BE2C (cell line): ENCODE measurements at regions not wholly inside any gene's neighbourhood (a gene's known extent, or its start where the extent isn't known, plus 50 kb on each side); places are given as distances from the start of the nearest gene placed in this dataset.
"Not testable (repeated sequence)": the region's sequence is repeated elsewhere in the genome, so short reads cannot be mapped to it uniquely, and the experiment has no call there.

Source experiments
- DNase-seq: peaks from one replicate; pipeline ENCODE4 v3.0.0-alpha.2; 2020
- H3K27me3 ChIP-seq: fragments of 250-450 bp; sonication (Bioruptor Pico); 2 replicates; pipeline ENCODE4 v1.5.1; 2020; ENCODE audit warnings: mild to moderate bottlenecking
- H3K36me3 ChIP-seq: fragments of 250-450 bp; sonication (Bioruptor Pico); 2 replicates; pipeline ENCODE4 v1.5.1; 2020; ENCODE audit warnings: mild to moderate bottlenecking
- H3K4me1 ChIP-seq: fragments of 250-450 bp; sonication (Bioruptor Pico); 2 replicates; pipeline ENCODE4 v1.5.1; 2020
- H3K4me3 ChIP-seq: 2 replicates; pipeline ENCODE4 v1.5.1; 2011; ENCODE audit warnings: low read depth, low read length
- H3K9me3 ChIP-seq: fragments of 250-450 bp; sonication (Bioruptor Pico); 2 replicates; pipeline ENCODE4 v1.5.1; 2020
- CTCF ChIP-seq: IDR thresholded peaks from 2 replicates; pipeline ENCODE4 v1.5.1; 2012; ENCODE audit warnings: mild to moderate bottlenecking, low read depth, low read length

GRCh38 chr6:78377056-78377455, 490.3 kb upstream of the IRAK1BP1 start:
- no peaks in the 10 kb centered on the region for H3K36me3 ChIP-seq
- no peak overlapping the region for H3K4me3 ChIP-seq
- TF ChIP-seq CTCF = no peak
- no peaks in the 10 kb centered on the region for H3K9me3 ChIP-seq
- H3K27me3 ChIP-seq = no peaks in the 10 kb centered on the region
- no peak for DNase-seq
- H3K4me1 ChIP-seq = no peaks in the 10 kb centered on the region

- Histone ChIP-seq H3K9me3 (no peaks in the 10 kb centered on the region), H3K4me1 (no peaks in the 10 kb centered on the region), H3K27me3 (no peaks in the 10 kb centered on the region), H3K36me3 (no peaks in the 10 kb centered on the region), H3K4me3 (no peak overlapping the region)
- no peak for DNase-seq
- no peak for TF ChIP-seq CTCF
Observed at GRCh38 chr6:78379982-78380381, 487.4 kb upstream of the IRAK1BP1 start.

GRCh38 chr6:78380541-78380940, 486.8 kb upstream of the IRAK1BP1 start:
- no peak for TF ChIP-seq CTCF
- Histone ChIP-seq H3K4me3 (no peak overlapping the region), H3K36me3 (no peaks in the 10 kb centered on the region), H3K4me1 (no peaks in the 10 kb centered on the region), H3K27me3 (no peaks in the 10 kb centered on the region), H3K9me3 (no peaks in the 10 kb centered on the region)
- DNase-seq = no peak

GRCh38 chr6:78383968-78384367, 483.4 kb upstream of the IRAK1BP1 start:
- no peaks in the 10 kb centered on the region for H3K4me1 ChIP-seq
- H3K4me3 ChIP-seq = no peak overlapping the region

GRCh38 chr6:78386854-78387253, 480.5 kb upstream of the IRAK1BP1 start:
- not testable (repeated sequence) for H3K9me3 ChIP-seq, DNase-seq, H3K36me3 ChIP-seq, H3K4me1 ChIP-seq, H3K4me3 ChIP-seq, H3K27me3 ChIP-seq

More at GRCh38 chr6:78383968-78384367, 483.4 kb upstream of the IRAK1BP1 start:
- Histone ChIP-seq H3K9me3 (no peaks in the 10 kb centered on the region), H3K36me3 (no peaks in the 10 kb centered on the region), H3K27me3 (no peaks in the 10 kb centered on the region)
- no peak for TF ChIP-seq CTCF
- DNase-seq = no peak

GRCh38 chr6:78390066-78390465, 477.3 kb upstream of the IRAK1BP1 start:
- DNase-seq = no peak
- no peaks in the 10 kb centered on the region for H3K4me1 ChIP-seq
- no peaks in the 10 kb centered on the region for H3K9me3 ChIP-seq
- H3K27me3 ChIP-seq = no peaks in the 10 kb centered on the region
- TF ChIP-seq CTCF = no peak
- no peaks in the 10 kb centered on the region for H3K36me3 ChIP-seq
- no peak overlapping the region for H3K4me3 ChIP-seq

- no peaks in the 10 kb centered on the region for H3K36me3 ChIP-seq
- H3K9me3 ChIP-seq = no peaks in the 10 kb centered on the region
- TF ChIP-seq CTCF = no peak
- DNase-seq = no peak
- no peak overlapping the region for H3K4me3 ChIP-seq
- H3K4me1 ChIP-seq = no peaks in the 10 kb centered on the region
- H3K27me3 ChIP-seq = no peaks in the 10 kb centered on the region
Observed at GRCh38 chr6:78397499-78397898, 469.9 kb upstream of the IRAK1BP1 start.
